GM18517 (cell line): ENCODE measurements at regions not wholly inside any gene's neighbourhood (a gene's known extent, or its start where the extent isn't known, plus 50 kb on each side); places are given as distances from the start of the nearest gene placed in this dataset.

ENCODE experiments used
- ATAC-seq: cut with Tn5 transposase; IDR thresholded peaks from one replicate; pipeline ENCODE4 v1.9.1; 2021; ENCODE audit warnings: mild to moderate bottlenecking, moderate library complexity; ENCODE audit not compliant: unreplicated experiment

GRCh38 chr10:83248106-83248631 lies 891.1 kb upstream of the GHITM start:
- no peak for ATAC-seq

- ATAC-seq = no peak
These were observed 888.9 kb upstream of the GHITM start for GRCh38 chr10:83250396-83250795.

- ATAC-seq = no peak
These were observed 887.1 kb upstream of the GHITM start for GRCh38 chr10:83252169-83252568.

GRCh38 chr10:83252596-83252995 lies 886.7 kb upstream of the GHITM start:
- ATAC-seq = no peak

- ATAC-seq = no peak
These were observed 886.2 kb upstream of the GHITM start for GRCh38 chr10:83253011-83253671.

- no peak for ATAC-seq
These were observed 884.6 kb upstream of the GHITM start for GRCh38 chr10:83254698-83255097.

- ATAC-seq = no peak
These were observed 876.9 kb upstream of the GHITM start for GRCh38 chr10:83262434-83262833.

- no peak for ATAC-seq
These were observed 866.5 kb upstream of the GHITM start for GRCh38 chr10:83272666-83273434.

GRCh38 chr10:83274088-83274487 lies 865.2 kb upstream of the GHITM start:
- no peak for ATAC-seq

- no peak for ATAC-seq
These were observed 862.3 kb upstream of the GHITM start for GRCh38 chr10:83276971-83277370.

GRCh38 chr10:83283151-83283550 lies 856.2 kb upstream of the GHITM start:
- no peak for ATAC-seq

- ATAC-seq = no peak
These were observed 851.9 kb upstream of the GHITM start for GRCh38 chr10:83287374-83287773.

- no peak for ATAC-seq
These were observed 849.9 kb upstream of the GHITM start for GRCh38 chr10:83289373-83289772.

- ATAC-seq = no peak
These were observed 849.4 kb upstream of the GHITM start for GRCh38 chr10:83289948-83290347.

- ATAC-seq = no peak
These were observed 837.6 kb upstream of the GHITM start for GRCh38 chr10:83301732-83302131.

- no peak for ATAC-seq
These were observed 836.7 kb upstream of the GHITM start for GRCh38 chr10:83302623-83303022.

- no peak for ATAC-seq
These were observed 828.6 kb upstream of the GHITM start for GRCh38 chr10:83310688-83311087.

GRCh38 chr10:83312570-83312969 lies 826.7 kb upstream of the GHITM start:
- no peak for ATAC-seq

- no peak for ATAC-seq
These were observed 806.6 kb upstream of the GHITM start for GRCh38 chr10:83332690-83333089.

- no peak for ATAC-seq
These were observed 805.7 kb upstream of the GHITM start for GRCh38 chr10:83333566-83333965.

- no peak for ATAC-seq
These were observed 795.6 kb upstream of the GHITM start for GRCh38 chr10:83343676-83344075.

- ATAC-seq = no peak
These were observed 792.9 kb upstream of the GHITM start for GRCh38 chr10:83346266-83346910.
